SU-DHL-6 (cell line): ENCODE measurements at regions not wholly inside any gene's neighbourhood (a gene's known extent, or its start where the extent isn't known, plus 50 kb on each side); places are given as distances from the start of the nearest gene placed in this dataset.

Source experiments
- H2AFZ ChIP-seq: fragments of 200-600 bp; sonication (generic); 2 replicates; pipeline ENCODE4 v1.6.1; 2014; ENCODE audit warnings: low read depth, mild to moderate bottlenecking, moderate library complexity, mixed read lengths, antibody characterized with exemption, low read length; ENCODE audit not compliant: severe bottlenecking
- H3F3A ChIP-seq: fragments of 200-600 bp; shearing (Covaris generic); 2 replicates; pipeline ENCODE4 v1.6.0; 2016; ENCODE audit warnings: antibody characterized with exemption, mild to moderate bottlenecking; ENCODE audit not compliant: insufficient read depth
- H3K27ac ChIP-seq: fragments of 200-600 bp; sonication (generic); 2 replicates; pipeline ENCODE4 v1.5.1; 2016; ENCODE audit warnings: low read depth, mild to moderate bottlenecking, low read length, moderate library complexity, mixed read lengths
- H3K27me3 ChIP-seq: fragments of 200-600 bp; sonication (generic), shearing (Covaris generic); 2 replicates; pipeline ENCODE4 v1.6.0; 2014; ENCODE audit warnings: mild to moderate bottlenecking, low read length
- H3K36me3 ChIP-seq: fragments of 200-600 bp; sonication (generic); 2 replicates; pipeline ENCODE4 v1.6.1; 2014; ENCODE audit warnings: mild to moderate bottlenecking, low read length, mixed read lengths
- H3K4me2 ChIP-seq: fragments of 300-600, 200-600 bp; shearing (Covaris generic), sonication (generic); 2 replicates; pipeline ENCODE4 v1.6.0; 2014; ENCODE audit warnings: low read length, low read depth, mild to moderate bottlenecking; ENCODE audit not compliant: poor library complexity, severe bottlenecking
- H3K4me3 ChIP-seq: fragments of 200-600 bp; sonication (generic); 2 replicates; pipeline ENCODE4 v1.5.1; 2014; ENCODE audit warnings: antibody characterized with exemption, low read length, mild to moderate bottlenecking, mixed read lengths; ENCODE audit not compliant: insufficient read depth, poor library complexity, severe bottlenecking
- H3K79me2 ChIP-seq: fragments of 200-600 bp; sonication (generic); 2 replicates; pipeline ENCODE4 v1.6.1; 2014; ENCODE audit warnings: mild to moderate bottlenecking, low read length, moderate library complexity; ENCODE audit not compliant: insufficient read depth
- H3K9ac ChIP-seq: fragments of 200-600 bp; sonication (generic); 2 replicates; pipeline ENCODE4 v1.7.0; 2014; ENCODE audit warnings: mild to moderate bottlenecking, low read length
- H3K9me2 ChIP-seq: fragments of 200-600 bp; sonication (generic); replicated peaks from 2 replicates; pipeline ENCODE4 v1.6.1; 2014; ENCODE audit warnings: low read length; ENCODE audit not compliant: insufficient read depth
- H3K9me3 ChIP-seq: fragments of 200-600 bp; sonication (generic); 2 replicates; pipeline ENCODE4 v1.6.1; 2014; ENCODE audit warnings: low read length, mixed read lengths; ENCODE audit not compliant: insufficient read depth
- H4K20me1 ChIP-seq: fragments of 200-600 bp; sonication (generic); 2 replicates; pipeline ENCODE4 v1.6.1; 2014; ENCODE audit warnings: low read depth, mild to moderate bottlenecking, antibody characterized with exemption, low read length, moderate library complexity, mixed read lengths
- CTCF ChIP-seq: fragments of 200-600 bp; sonication (generic); IDR thresholded peaks from one replicate; pipeline ENCODE4 v1.5.1; 2017; ENCODE audit warnings: antibody characterized with exemption, mild to moderate bottlenecking, low read length, moderate library complexity; ENCODE audit not compliant: insufficient read depth, poor library complexity, severe bottlenecking
- EZH2phosphoT487 ChIP-seq: fragments of 200-600 bp; sonication (generic), shearing (Covaris generic); conservative IDR thresholded peaks from 2 replicates; pipeline ENCODE4 v1.6.1; 2018; ENCODE audit warnings: mild to moderate bottlenecking, antibody characterized with exemption, low read length, moderate library complexity, mixed read lengths

- Histone ChIP-seq H3K4me2 (no peak overlapping the region), H3K9ac (no peak overlapping the region), H3K36me3 (no peaks in the 10 kb centered on the region), H4K20me1 (no peaks in the 10 kb centered on the region), H3K79me2 (no peaks in the 10 kb centered on the region), H3F3A (no peaks in the 10 kb centered on the region), H2AFZ (no peak overlapping the region), H3K4me3 (no peak overlapping the region), H3K27ac (no peak overlapping the region), H3K9me2 (no peaks in the 10 kb centered on the region), H3K9me3 (no peaks in the 10 kb centered on the region), H3K27me3 (no peaks in the 10 kb centered on the region)
- TF ChIP-seq EZH2phosphoT487 (no peak), CTCF (no peak)
These were observed 67.2 kb upstream of the IFNAR2 start for GRCh38 chr21:33162436-33162951.

GRCh38 chr21:33168886-33169285 lies 60.9 kb upstream of the IFNAR2 start:
- Histone ChIP-seq H3K4me3 (no peak overlapping the region), H3K36me3 (no peaks in the 10 kb centered on the region), H3K4me2 (no peak overlapping the region), H4K20me1 (no peaks in the 10 kb centered on the region), H3K9ac (no peak overlapping the region), H3K27ac (no peak overlapping the region), H3K27me3 (no peaks in the 10 kb centered on the region), H3K9me3 (no peaks in the 10 kb centered on the region), H3F3A (no peaks in the 10 kb centered on the region), H2AFZ (no peak overlapping the region), H3K9me2 (no peaks in the 10 kb centered on the region), H3K79me2 (no peaks in the 10 kb centered on the region)
- no peak for TF ChIP-seq EZH2phosphoT487
- TF ChIP-seq CTCF: no peak

- TF ChIP-seq CTCF (no peak), EZH2phosphoT487 (no peak)
- Histone ChIP-seq H3K79me2 (no peaks in the 10 kb centered on the region), H4K20me1 (no peaks in the 10 kb centered on the region), H3K27me3 (no peaks in the 10 kb centered on the region), H3K9me3 (no peaks in the 10 kb centered on the region), H3K27ac (no peak overlapping the region), H3K36me3 (no peaks in the 10 kb centered on the region), H3K9me2 (no peaks in the 10 kb centered on the region), H3K4me2 (no peak overlapping the region), H3K9ac (no peak overlapping the region), H2AFZ (no peak overlapping the region), H3F3A (no peaks in the 10 kb centered on the region), H3K4me3 (no peak overlapping the region)
These were observed 60.4 kb upstream of the IFNAR2 start for GRCh38 chr21:33169359-33169758.
